OCI-LY7 (cell line): ENCODE measurements at regions not wholly inside any gene's neighbourhood (a gene's known extent, or its start where the extent isn't known, plus 50 kb on each side); places are given as distances from the start of the nearest gene placed in this dataset.

Experiments used
- BruUV-seq: library from RNA; stranded (reverse); fragments of 400-500 nt; replicated peaks from 2 replicates; lab custom pipeline; 2021; lab: Mats Ljungman, UMichigan
- CTCF ChIA-PET: fragments of 300-600 bp; sonication (Branson Sonifier 250); formaldehyde crosslinking; loops from one replicate; lab custom pipeline; 2022; ENCODE audit warnings: antibody characterized with exemption; ENCODE audit not compliant: unreplicated experiment; lab: Charles Lee
- POLR2A ChIA-PET: fragments of 300-600 bp; sonication (Branson Sonifier 250); formaldehyde crosslinking; loops from one replicate; lab custom pipeline; 2022; ENCODE audit warnings: antibody characterized with exemption; lab: Charles Lee
- DNase-seq: peaks from one replicate; pipeline ENCODE4 v3.0.0-alpha.2; 2015; ENCODE audit warnings: low spot score
- H2AFZ ChIP-seq: fragments of 200-600 bp; sonication (generic), shearing (Covaris generic); 2 replicates; pipeline ENCODE4 v1.6.1; 2014; ENCODE audit warnings: mild to moderate bottlenecking, antibody characterized with exemption, low read length, moderate library complexity
- H3K27ac ChIP-seq: fragments of 200-600 bp; sonication (generic); 2 replicates; pipeline ENCODE4 v1.5.1; 2014; ENCODE audit warnings: mixed run types, low read depth, mild to moderate bottlenecking, moderate library complexity, low read length, inconsistent platforms; ENCODE audit not compliant: poor library complexity, severe bottlenecking
- H3K36me3 ChIP-seq: fragments of 200-600 bp; sonication (generic); 2 replicates; pipeline ENCODE4 v1.6.1; 2014; ENCODE audit warnings: mild to moderate bottlenecking, antibody characterized with exemption, low read length, moderate library complexity, mixed read lengths; ENCODE audit not compliant: insufficient read depth
- H3K4me1 ChIP-seq: fragments of 200-600 bp; sonication (generic); 2 replicates; pipeline ENCODE4 v1.5.1; 2014; ENCODE audit warnings: mild to moderate bottlenecking, low read length; ENCODE audit not compliant: insufficient read depth, poor library complexity, severe bottlenecking
- H3K4me2 ChIP-seq: fragments of 200-600 bp; sonication (generic); 2 replicates; pipeline ENCODE4 v1.6.1; 2014; ENCODE audit warnings: mild to moderate bottlenecking, low read length
- H3K4me3 ChIP-seq: fragments of 200-600 bp; sonication (generic); 2 replicates; pipeline ENCODE4 v1.5.1; 2014; ENCODE audit warnings: mild to moderate bottlenecking, low read depth, low read length; ENCODE audit not compliant: poor library complexity, severe bottlenecking
- H3K79me2 ChIP-seq: fragments of 200-600 bp; sonication (generic); 2 replicates; pipeline ENCODE4 v1.6.1; 2016; ENCODE audit warnings: low read depth, mild to moderate bottlenecking, low read length, moderate library complexity, mixed read lengths; ENCODE audit not compliant: insufficient read depth
- H3K9me2 ChIP-seq: fragments of 200-600 bp; sonication (generic); 2 replicates; pipeline ENCODE4 v1.6.1; 2016; ENCODE audit warnings: mild to moderate bottlenecking, low read length, mixed read lengths; ENCODE audit not compliant: insufficient read depth
- H3K9me3 ChIP-seq: fragments of 200-600 bp; sonication (generic); 2 replicates; pipeline ENCODE4 v1.6.1; 2014; ENCODE audit warnings: mild to moderate bottlenecking, mixed run types, low read length, mixed read lengths
- H4K20me1 ChIP-seq: fragments of 200-600 bp; sonication (generic); 2 replicates; pipeline ENCODE4 v1.6.1; 2014; ENCODE audit warnings: mild to moderate bottlenecking, antibody characterized with exemption, low read length, moderate library complexity, mixed read lengths; ENCODE audit not compliant: insufficient read depth
- EZH2phosphoT487 ChIP-seq: fragments of 200-600 bp; sonication (generic); IDR thresholded peaks from 2 replicates; pipeline ENCODE4 v1.6.1; 2018; ENCODE audit warnings: low read depth, borderline replicate concordance, mild to moderate bottlenecking, mixed run types, antibody characterized with exemption, low read length, moderate library complexity, mixed read lengths
- intact Hi-C: fragments of 100-400 bp; cut with micrococcal nuclease; formaldehyde crosslinking; loops from one replicate; pipeline ENCODE4 v1.10.0; 2022; ENCODE audit not compliant: unreplicated experiment
- TF ChIP-seq, protein P1 (sequence below): fragments of 200-600 bp; sonication (generic); conservative IDR thresholded peaks from 2 replicates; pipeline ENCODE4 v1.5.1; 2014; ENCODE audit warnings: mild to moderate bottlenecking, antibody characterized with exemption, low read length, moderate library complexity, mixed read lengths

DNA sequence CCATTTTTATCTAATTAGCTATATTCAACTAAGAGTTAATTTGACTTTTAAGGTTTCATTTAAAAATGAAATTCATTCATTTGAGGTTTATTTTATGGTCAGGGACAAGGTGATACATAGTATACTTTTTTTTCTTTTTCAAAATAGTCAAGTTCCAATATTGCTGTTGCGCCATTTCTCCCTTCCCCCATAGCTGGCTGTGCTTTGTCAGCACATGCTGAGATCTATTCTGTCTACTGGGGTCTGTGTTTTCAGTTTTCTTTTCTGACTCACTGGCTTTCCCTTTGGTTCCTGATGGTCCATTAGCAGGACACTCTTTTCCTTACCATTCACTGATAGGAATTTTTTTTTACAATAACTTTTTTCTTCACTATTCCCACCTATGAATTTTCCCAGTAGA lies 336.4 kb upstream of the TMEM229A start:
- H3K4me3 ChIP-seq = no peak overlapping the region
- H3K9me2 ChIP-seq = no peaks in the 10 kb centered on the region
- ChIA-PET CTCF (no interaction called here), POLR2A (interaction anchor here (0.6 to 0.8 kb wide), 3 partner anchors 16 to 117 kb away, joined by 3 read pairs; no protein-coding TSS in a partner anchor)
- no peak overlapping the region for H2AFZ ChIP-seq
- DNase-seq = no peak
- H3K79me2 ChIP-seq = no peaks in the 10 kb centered on the region
- intact Hi-C loops = no loop called here
- H3K36me3 ChIP-seq = no peaks in the 10 kb centered on the region
- no peaks in the 10 kb centered on the region for H4K20me1 ChIP-seq
- no peak overlapping the region for H3K4me2 ChIP-seq
- BruUV-seq = no TSS peak
- TF ChIP-seq, protein P1, sequence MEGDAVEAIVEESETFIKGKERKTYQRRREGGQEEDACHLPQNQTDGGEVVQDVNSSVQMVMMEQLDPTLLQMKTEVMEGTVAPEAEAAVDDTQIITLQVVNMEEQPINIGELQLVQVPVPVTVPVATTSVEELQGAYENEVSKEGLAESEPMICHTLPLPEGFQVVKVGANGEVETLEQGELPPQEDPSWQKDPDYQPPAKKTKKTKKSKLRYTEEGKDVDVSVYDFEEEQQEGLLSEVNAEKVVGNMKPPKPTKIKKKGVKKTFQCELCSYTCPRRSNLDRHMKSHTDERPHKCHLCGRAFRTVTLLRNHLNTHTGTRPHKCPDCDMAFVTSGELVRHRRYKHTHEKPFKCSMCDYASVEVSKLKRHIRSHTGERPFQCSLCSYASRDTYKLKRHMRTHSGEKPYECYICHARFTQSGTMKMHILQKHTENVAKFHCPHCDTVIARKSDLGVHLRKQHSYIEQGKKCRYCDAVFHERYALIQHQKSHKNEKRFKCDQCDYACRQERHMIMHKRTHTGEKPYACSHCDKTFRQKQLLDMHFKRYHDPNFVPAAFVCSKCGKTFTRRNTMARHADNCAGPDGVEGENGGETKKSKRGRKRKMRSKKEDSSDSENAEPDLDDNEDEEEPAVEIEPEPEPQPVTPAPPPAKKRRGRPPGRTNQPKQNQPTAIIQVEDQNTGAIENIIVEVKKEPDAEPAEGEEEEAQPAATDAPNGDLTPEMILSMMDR = no peak
- no peak for TF ChIP-seq EZH2phosphoT487
- H3K9me3 ChIP-seq = no peaks in the 10 kb centered on the region
- no peak overlapping the region for H3K27ac ChIP-seq
- no peaks in the 10 kb centered on the region for H3K4me1 ChIP-seq

DNA sequence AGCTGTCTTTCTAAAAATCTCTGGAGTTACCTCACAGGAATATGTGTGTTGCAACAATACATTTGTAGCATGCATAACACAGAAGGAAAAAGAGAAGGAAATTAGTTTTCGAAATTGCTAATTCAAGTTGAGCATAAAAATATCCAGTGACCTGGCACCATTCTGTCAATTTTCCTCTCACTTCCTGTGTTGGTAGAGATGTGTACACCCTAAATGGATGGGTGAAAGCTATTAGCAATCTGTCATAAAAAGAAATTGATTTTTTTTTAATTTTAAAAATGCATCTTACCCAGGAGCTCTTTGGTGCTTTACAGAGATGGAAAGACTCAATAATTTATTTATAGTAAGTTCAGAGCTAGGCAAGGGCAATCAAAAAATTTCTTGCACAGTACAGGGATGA lies 333.3 kb upstream of the TMEM229A start:
- Histone ChIP-seq H2AFZ (no peak overlapping the region), H3K27ac (no peak overlapping the region), H3K36me3 (no peaks in the 10 kb centered on the region), H3K4me3 (no peak overlapping the region), H3K9me2 (no peaks in the 10 kb centered on the region), H4K20me1 (no peaks in the 10 kb centered on the region), H3K4me1 (no peaks in the 10 kb centered on the region), H3K79me2 (no peaks in the 10 kb centered on the region), H3K9me3 (no peaks in the 10 kb centered on the region), H3K4me2 (no peak overlapping the region)
- CTCF ChIA-PET = no interaction called here
- DNase-seq = no peak
- TF ChIP-seq, protein P1 = no peak
- no peak for TF ChIP-seq EZH2phosphoT487
- POLR2A ChIA-PET = interaction anchor here (0.7 to 1.0 kb wide), 2 partner anchors 300 to 504 kb away, joined by 3 read pairs; no protein-coding TSS in a partner anchor
- no TSS peak for BruUV-seq
- intact Hi-C loops = no loop called here

DNA sequence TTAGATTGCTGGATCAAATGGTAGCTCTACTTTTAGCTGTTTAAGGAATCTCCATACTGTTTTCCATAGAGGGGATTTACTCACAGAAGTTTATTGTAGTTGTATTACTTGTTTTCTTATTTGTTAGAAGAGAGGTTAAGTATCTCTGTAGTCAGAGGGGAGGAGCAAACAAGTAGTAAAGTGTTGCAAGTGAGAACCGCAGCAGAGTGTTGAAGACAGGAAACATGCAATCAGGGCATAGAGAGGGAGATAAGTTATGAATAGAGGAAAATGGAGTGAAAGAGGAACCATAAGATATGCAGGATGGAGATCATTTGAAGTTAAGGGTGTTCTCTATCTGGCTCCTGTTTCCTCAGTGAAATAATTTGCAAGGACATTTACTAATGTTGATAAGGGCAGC lies 331.4 kb upstream of the TMEM229A start:
- H3K9me3 ChIP-seq = no peaks in the 10 kb centered on the region
- CTCF ChIA-PET = no interaction called here
- TF ChIP-seq EZH2phosphoT487 = no peak
- TF ChIP-seq, protein P1 = no peak
- H2AFZ ChIP-seq = no peak overlapping the region
- H3K9me2 ChIP-seq = no peaks in the 10 kb centered on the region
- no peaks in the 10 kb centered on the region for H3K4me1 ChIP-seq
- H4K20me1 ChIP-seq = no peaks in the 10 kb centered on the region
- no peak overlapping the region for H3K27ac ChIP-seq
- no peak overlapping the region for H3K4me3 ChIP-seq
- POLR2A ChIA-PET = interaction anchor here (1.3 kb wide), 1 partner anchor 13 kb away, joined by 3 read pairs; no protein-coding TSS in a partner anchor
- no peaks in the 10 kb centered on the region for H3K36me3 ChIP-seq
- no peak overlapping the region for H3K4me2 ChIP-seq
- BruUV-seq = no TSS peak
- no peaks in the 10 kb centered on the region for H3K79me2 ChIP-seq
- no peak for DNase-seq
- intact Hi-C loops = no loop called here
